ENCODE measurements at regions not wholly inside any gene's neighbourhood (a gene's known extent, or its start where the extent isn't known, plus 50 kb on each side); places are given as distances from the start of the nearest gene placed in this dataset.

DNA sequence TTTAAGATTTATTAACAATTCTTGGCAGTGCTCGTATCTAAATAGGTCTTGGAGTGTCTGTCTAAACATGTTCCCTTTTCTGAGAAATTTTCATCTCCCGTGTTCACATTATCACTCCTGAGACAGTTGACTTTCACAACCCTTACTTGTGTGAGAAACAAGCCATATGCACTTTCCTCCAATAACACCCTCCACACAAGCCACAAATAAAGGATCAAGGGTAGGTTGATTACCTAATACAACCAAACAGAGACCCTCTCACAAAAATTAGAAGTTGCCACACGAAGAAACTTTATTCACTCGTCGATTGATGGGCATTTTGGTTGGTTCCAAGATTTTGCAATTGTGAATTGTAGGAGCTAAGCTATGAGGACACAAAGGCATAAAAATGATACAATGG lies 763.9 kb downstream of the TRAM1L1 start:
- H3K27ac Mint-ChIP-seq: no peak overlapping the region
- no peaks in the 10 kb centered on the region for H3K9me3 Mint-ChIP-seq

DNA sequence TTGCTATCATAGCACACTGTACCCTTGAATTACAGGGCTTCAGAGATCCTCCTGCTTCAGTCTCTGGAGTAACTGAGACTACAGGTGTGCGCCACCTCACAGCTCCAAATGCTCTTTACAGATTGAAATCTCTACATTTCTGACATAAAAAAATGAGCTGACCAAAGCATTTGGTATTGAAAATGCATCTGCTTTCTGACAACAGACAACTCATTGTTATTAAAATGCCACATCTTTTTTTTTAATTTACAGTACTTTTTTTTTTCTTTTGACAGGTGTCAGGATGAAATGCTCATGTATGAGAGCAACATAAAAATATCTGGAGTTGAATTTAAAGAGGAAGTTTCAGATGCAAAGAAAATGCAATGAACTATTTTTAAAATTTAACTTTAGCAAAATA lies 764.5 kb downstream of the TRAM1L1 start:
- Histone ChIP-seq H3K9me3 (ENCODE audit: control insufficient read depth, low read length) (no peaks in the 10 kb centered on the region), H3K36me3 (ENCODE audit: control insufficient read depth, insufficient read depth, low read length) (no peaks in the 10 kb centered on the region), H3K27me3 (ENCODE audit: control insufficient read depth, insufficient read depth, low read length, poor library complexity, severe bottlenecking) (no peaks in the 10 kb centered on the region), H3K4me3 (ENCODE audit: low read length) (no peak overlapping the region), H3K27ac (ENCODE audit: low read depth, low read length) (no peak overlapping the region), H3K4me1 (ENCODE audit: control insufficient read depth, insufficient read depth, low read length) (no peaks in the 10 kb centered on the region), H3K9ac (ENCODE audit: extremely low read depth, low read length, poor library complexity, severe bottlenecking) (no peak overlapping the region)
- no peak overlapping the region for H3K27ac Mint-ChIP-seq
- H3K9me3 Mint-ChIP-seq: no peaks in the 10 kb centered on the region
- no peak overlapping the region for H3K4me3 Mint-ChIP-seq
- WGBS, 2 experiments (ENCODE audit: insufficient coverage in 1 of 2, insufficient read length in 1 of 2): 89 to 97% methylated on average over 1 of the region's 1 CpG
- TF ChIP-seq, protein P1, sequence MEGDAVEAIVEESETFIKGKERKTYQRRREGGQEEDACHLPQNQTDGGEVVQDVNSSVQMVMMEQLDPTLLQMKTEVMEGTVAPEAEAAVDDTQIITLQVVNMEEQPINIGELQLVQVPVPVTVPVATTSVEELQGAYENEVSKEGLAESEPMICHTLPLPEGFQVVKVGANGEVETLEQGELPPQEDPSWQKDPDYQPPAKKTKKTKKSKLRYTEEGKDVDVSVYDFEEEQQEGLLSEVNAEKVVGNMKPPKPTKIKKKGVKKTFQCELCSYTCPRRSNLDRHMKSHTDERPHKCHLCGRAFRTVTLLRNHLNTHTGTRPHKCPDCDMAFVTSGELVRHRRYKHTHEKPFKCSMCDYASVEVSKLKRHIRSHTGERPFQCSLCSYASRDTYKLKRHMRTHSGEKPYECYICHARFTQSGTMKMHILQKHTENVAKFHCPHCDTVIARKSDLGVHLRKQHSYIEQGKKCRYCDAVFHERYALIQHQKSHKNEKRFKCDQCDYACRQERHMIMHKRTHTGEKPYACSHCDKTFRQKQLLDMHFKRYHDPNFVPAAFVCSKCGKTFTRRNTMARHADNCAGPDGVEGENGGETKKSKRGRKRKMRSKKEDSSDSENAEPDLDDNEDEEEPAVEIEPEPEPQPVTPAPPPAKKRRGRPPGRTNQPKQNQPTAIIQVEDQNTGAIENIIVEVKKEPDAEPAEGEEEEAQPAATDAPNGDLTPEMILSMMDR (conservative IDR thresholded peaks at IDR 0.05): no peak
- no peaks in the 10 kb centered on the region for H3K36me3 Mint-ChIP-seq (ENCODE audit: low read depth)
- no peaks in the 10 kb centered on the region for H3K27me3 Mint-ChIP-seq (ENCODE audit: insufficient read depth)
- no peaks in the 10 kb centered on the region for H3K4me1 Mint-ChIP-seq
- no peak for DNase-seq

More for the DNA sequence above, 763.9 kb downstream of the TRAM1L1 start:
- no peak overlapping the region for H3K27ac ChIP-seq (ENCODE audit: low read depth, low read length)
- Mint-ChIP-seq H3K4me3 (no peak overlapping the region), H3K4me1 (no peaks in the 10 kb centered on the region), H3K27me3 (ENCODE audit: insufficient read depth) (no peaks in the 10 kb centered on the region), H3K36me3 (ENCODE audit: low read depth) (no peaks in the 10 kb centered on the region)
- H3K4me3 ChIP-seq (ENCODE audit: low read length): no peak overlapping the region
- no peaks in the 10 kb centered on the region for H3K36me3 ChIP-seq (ENCODE audit: control insufficient read depth, insufficient read depth, low read length)
- no peak for DNase-seq
- H3K9ac ChIP-seq (ENCODE audit: extremely low read depth, low read length, poor library complexity, severe bottlenecking): no peak overlapping the region
- 91 to 94% methylated on average over 5 of the region's 5 CpGs for WGBS, 2 experiments (ENCODE audit: insufficient coverage in 1 of 2, insufficient read length in 1 of 2)
- no peaks in the 10 kb centered on the region for H3K27me3 ChIP-seq (ENCODE audit: control insufficient read depth, insufficient read depth, low read length, poor library complexity, severe bottlenecking)
- no peaks in the 10 kb centered on the region for H3K9me3 ChIP-seq (ENCODE audit: control insufficient read depth, low read length)
- TF ChIP-seq, protein P1 (conservative IDR thresholded peaks at IDR 0.05): no peak
- H3K4me1 ChIP-seq (ENCODE audit: control insufficient read depth, insufficient read depth, low read length): no peaks in the 10 kb centered on the region

DNA sequence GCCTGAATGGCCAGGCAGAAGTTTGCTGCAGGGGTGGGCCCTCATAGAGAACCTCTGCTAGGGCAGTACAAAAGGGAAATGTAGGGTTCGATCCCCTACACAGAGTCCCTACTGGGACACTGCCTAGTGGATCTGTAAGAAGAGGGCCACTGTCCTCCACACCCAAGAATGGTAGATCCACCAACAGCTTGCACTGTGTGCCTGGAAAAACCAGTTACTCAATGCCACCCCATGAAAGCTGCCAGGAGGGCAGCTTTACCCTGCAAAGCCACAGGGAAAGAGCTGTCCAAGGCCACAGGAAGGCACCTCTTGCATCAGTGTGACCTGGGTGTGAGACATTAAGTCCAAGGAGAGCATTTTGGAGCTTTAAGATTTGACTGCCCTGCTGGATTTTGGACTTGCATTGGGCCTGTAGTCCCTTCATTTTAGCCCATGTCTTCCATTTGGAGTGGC lies 781.6 kb downstream of the TRAM1L1 start:
- no peaks in the 10 kb centered on the region for H3K9me3 Mint-ChIP-seq
- 96 to 100% methylated on average over 1 of the region's 1 CpG for WGBS, 2 experiments (ENCODE audit: insufficient coverage in 1 of 2, insufficient read length in 1 of 2)
- no peaks in the 10 kb centered on the region for H3K27me3 ChIP-seq (ENCODE audit: control insufficient read depth, insufficient read depth, low read length, poor library complexity, severe bottlenecking)

More for the DNA sequence above, 781.6 kb downstream of the TRAM1L1 start:
- TF ChIP-seq, protein P1 (conservative IDR thresholded peaks at IDR 0.05): no peak
- no peak overlapping the region for H3K4me3 Mint-ChIP-seq
- no peak overlapping the region for H3K4me3 ChIP-seq (ENCODE audit: low read length)
- no peak overlapping the region for H3K27ac Mint-ChIP-seq
- H3K4me1 ChIP-seq (ENCODE audit: control insufficient read depth, insufficient read depth, low read length): no peaks in the 10 kb centered on the region
- H3K27me3 Mint-ChIP-seq (ENCODE audit: insufficient read depth): no peaks in the 10 kb centered on the region
- no peaks in the 10 kb centered on the region for H3K36me3 ChIP-seq (ENCODE audit: control insufficient read depth, insufficient read depth, low read length)
- no peak overlapping the region for H3K27ac ChIP-seq (ENCODE audit: low read depth, low read length)
- no peak for DNase-seq
- no peak overlapping the region for H3K9ac ChIP-seq (ENCODE audit: extremely low read depth, low read length, poor library complexity, severe bottlenecking)
- H3K36me3 Mint-ChIP-seq (ENCODE audit: low read depth): no peaks in the 10 kb centered on the region
- no peaks in the 10 kb centered on the region for H3K4me1 Mint-ChIP-seq
- H3K9me3 ChIP-seq (ENCODE audit: control insufficient read depth, low read length): no peaks in the 10 kb centered on the region

Data from endodermal cell (in vitro differentiated cells).